22Rv1 (cell line): ENCODE measurements at regions not wholly inside any gene's neighbourhood (a gene's known extent, or its start where the extent isn't known, plus 50 kb on each side); places are given as distances from the start of the nearest gene placed in this dataset.

Source experiments
- H3K27ac ChIP-seq: fragments of 450-650 bp; 2 replicates; pipeline ENCODE4 v1.5.1; 2017
- ZFX ChIP-seq: fragments of 450-650 bp; IDR thresholded peaks from 2 replicates; pipeline ENCODE4 v1.6.1; 2017; ENCODE audit warnings: antibody characterized with exemption, borderline replicate concordance
- TF ChIP-seq, protein P1 (sequence below): fragments of 450-650 bp; IDR thresholded peaks from 2 replicates; pipeline ENCODE4 v1.5.1; 2017; ENCODE audit warnings: mild to moderate bottlenecking

DNA sequence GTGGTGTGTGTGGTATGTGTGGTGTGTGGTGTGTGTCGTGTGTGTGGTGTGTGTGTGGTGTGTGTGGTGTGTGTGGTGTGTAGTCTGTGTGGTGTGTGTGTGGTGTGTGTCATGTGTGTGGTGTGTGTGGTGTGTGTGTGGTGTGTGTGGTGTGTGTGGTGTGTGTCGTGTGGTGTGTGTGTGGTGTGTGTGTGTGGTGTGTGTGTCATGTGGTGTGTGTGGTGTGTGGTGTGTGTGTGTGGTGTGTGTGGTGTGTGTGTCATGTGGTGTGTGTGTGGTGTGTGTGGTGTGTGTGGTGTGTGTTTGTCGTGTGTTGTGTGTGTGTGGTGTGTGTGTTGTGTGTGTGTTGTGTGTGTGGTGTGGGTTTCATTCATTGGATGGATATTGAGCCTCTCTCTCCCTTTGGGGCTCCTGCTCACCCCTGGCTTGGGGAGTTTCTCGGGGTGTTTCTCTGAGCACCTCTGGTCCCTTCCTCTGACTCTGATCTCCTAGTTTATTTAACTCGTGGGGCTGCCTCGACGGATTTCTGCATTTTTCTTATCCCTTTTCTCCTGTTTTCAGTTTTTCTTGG is 145.8 kb downstream of the DNAJB6 start:
- TF ChIP-seq, protein P1, sequence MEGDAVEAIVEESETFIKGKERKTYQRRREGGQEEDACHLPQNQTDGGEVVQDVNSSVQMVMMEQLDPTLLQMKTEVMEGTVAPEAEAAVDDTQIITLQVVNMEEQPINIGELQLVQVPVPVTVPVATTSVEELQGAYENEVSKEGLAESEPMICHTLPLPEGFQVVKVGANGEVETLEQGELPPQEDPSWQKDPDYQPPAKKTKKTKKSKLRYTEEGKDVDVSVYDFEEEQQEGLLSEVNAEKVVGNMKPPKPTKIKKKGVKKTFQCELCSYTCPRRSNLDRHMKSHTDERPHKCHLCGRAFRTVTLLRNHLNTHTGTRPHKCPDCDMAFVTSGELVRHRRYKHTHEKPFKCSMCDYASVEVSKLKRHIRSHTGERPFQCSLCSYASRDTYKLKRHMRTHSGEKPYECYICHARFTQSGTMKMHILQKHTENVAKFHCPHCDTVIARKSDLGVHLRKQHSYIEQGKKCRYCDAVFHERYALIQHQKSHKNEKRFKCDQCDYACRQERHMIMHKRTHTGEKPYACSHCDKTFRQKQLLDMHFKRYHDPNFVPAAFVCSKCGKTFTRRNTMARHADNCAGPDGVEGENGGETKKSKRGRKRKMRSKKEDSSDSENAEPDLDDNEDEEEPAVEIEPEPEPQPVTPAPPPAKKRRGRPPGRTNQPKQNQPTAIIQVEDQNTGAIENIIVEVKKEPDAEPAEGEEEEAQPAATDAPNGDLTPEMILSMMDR: no peak
- no peak for TF ChIP-seq ZFX
- no peak overlapping the region for H3K27ac ChIP-seq

GRCh38 chr7:157483515-157483914 is 146.7 kb downstream of the DNAJB6 start:
- H3K27ac ChIP-seq: no peak overlapping the region
- TF ChIP-seq, protein P1: no peak
- no peak for TF ChIP-seq ZFX

DNA sequence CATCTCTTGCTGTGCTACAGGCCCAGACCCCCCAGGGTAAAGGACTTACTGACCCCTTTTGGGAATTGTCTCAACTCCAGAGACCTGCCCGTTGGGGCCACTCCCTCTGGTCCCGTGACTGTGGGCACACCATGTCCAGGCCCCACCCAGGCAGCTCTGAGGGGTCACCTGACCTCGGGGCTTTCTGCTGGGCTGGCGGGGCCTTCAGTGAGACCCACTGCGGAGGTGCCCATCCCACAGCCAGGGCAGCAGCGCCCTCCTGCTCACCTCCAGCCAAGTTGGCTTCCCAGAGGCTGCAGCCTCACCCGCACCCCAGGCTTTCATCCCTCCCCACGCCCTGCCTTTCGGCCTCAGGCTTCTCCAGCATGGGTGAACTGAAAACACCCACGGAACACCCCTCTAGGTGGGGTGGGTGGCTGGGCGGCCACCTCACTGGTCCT is 147.2 kb downstream of the DNAJB6 start:
- TF ChIP-seq, protein P1: no peak
- no peak for TF ChIP-seq ZFX
- H3K27ac ChIP-seq: no peak overlapping the region

DNA sequence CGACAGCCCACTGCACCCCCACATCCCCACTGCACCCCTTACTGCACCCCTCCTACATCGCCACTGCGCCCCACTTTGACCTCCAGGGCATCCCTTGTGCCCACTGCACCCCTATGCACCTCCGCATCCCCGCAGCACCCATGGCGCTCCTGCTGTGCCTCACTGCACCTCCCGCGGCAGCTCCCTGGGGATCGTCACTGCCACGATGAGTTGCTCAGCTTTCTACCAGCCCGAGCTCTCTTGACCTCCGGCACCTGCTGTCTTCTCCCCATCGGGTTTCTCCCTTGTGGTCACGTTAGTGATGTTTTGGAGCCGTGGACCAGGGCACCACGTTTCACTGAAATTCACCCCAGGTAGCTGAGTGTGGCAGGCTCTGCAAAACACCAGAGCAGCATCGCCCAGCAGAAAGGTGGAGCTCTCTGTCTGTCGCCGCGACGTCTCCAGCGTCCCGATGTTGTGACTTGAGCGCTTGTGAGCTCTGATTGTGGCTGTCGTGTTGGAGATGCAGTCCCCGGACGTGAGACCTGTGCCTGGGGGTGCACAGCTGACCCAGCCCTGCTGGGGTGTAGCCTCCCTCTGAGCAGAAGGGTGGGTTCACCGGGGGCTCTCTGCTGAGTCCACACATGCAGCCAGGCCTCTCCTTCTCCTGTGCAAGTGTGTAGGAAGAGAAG is 147.7 kb downstream of the DNAJB6 start:
- TF ChIP-seq ZFX: no peak
- TF ChIP-seq, protein P1: peak; percentile 27

GRCh38 chr7:157485361-157485831 is 148.6 kb downstream of the DNAJB6 start:
- TF ChIP-seq ZFX: no peak
- TF ChIP-seq, protein P1: no peak

More for the DNA sequence above, 147.7 kb downstream of the DNAJB6 start:
- H3K27ac ChIP-seq: no peak overlapping the region

DNA sequence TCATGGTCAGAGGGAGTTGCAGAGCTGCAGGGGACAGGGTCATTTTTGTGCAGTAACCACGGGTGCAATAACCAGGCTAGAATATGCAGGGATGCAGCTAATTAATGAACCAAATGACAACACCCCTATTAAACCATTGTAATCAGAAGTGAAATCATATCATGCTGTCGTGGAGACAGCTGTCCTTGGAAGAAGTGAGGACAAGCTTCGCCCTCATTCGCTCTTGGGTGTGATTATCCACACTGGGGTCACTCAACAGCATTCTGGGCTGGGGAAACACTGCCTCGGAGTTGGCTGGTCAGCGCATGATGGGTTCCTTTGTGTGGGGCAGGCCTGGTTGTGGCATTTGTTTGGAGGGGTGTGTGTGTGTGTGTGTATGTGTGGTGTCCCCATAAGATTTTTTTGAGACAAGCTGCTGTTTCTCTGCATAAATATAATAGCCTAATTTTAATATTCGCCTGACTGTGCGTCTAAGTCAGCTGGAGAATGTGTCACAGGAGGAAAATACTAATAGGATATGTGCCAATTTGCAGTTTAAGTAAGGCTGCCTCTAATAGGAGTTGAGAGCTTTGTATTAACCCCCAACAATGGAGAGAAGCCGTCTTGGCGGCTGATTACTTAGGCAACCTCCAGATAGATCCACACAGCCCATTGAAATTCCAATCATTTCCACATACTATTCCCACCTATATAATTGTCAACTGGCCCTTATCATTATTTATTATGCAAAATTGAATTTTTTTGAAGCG is 149.4 kb downstream of the DNAJB6 start:
- TF ChIP-seq, protein P1: no peak
- TF ChIP-seq ZFX: no peak
- no peak overlapping the region for H3K27ac ChIP-seq

More at GRCh38 chr7:157485361-157485831, 148.6 kb downstream of the DNAJB6 start:
- H3K27ac ChIP-seq: no peak overlapping the region
